Lower lobe of right lung (tissue), 2 donors: ENCODE measurements at regions not wholly inside any gene's neighbourhood (a gene's known extent, or its start where the extent isn't known, plus 50 kb on each side); places are given as distances from the start of the nearest gene placed in this dataset.

ENCODE experiments used
- ATAC-seq, 2 donors: fragments of 200-7000 bp; cut with Tn5 transposase; one replicate each; pipeline ENCODE4 v1.9.1; 2020 to 2022; ENCODE audit warnings: mild to moderate bottlenecking in 2 of 2, moderate library complexity in 2 of 2
- DNase-seq: peaks from one replicate; pipeline ENCODE4 v3.0.0-alpha.2; 2020
- H3K27ac ChIP-seq: fragments of 200-600 bp; one replicate; pipeline ENCODE4 v1.8.0; 2022
- H3K27me3 ChIP-seq: fragments of 200-600 bp; one replicate; pipeline ENCODE4 v1.8.0; 2022; ENCODE audit warnings: low read depth
- H3K36me3 ChIP-seq: fragments of 200-600 bp; one replicate; pipeline ENCODE4 v1.8.0; 2022; ENCODE audit warnings: mild to moderate bottlenecking
- H3K4me1 ChIP-seq: fragments of 200-600 bp; one replicate; pipeline ENCODE4 v1.8.0; 2022
- H3K4me3 ChIP-seq: fragments of 200-600 bp; one replicate; pipeline ENCODE4 v1.8.0; 2022; ENCODE audit warnings: mild to moderate bottlenecking
- H3K9me3 ChIP-seq: fragments of 200-600 bp; one replicate; pipeline ENCODE4 v1.8.0; 2022
- intact Hi-C: fragments of 100-400 bp; cut with DNase I; formaldehyde crosslinking; loops from one replicate; pipeline ENCODE4 v1.11.0; 2022
- TF ChIP-seq, protein P1 (sequence below): fragments of 200-600 bp; IDR thresholded peaks from one replicate; pipeline ENCODE4 v1.8.0; 2022; ENCODE audit warnings: antibody characterized with exemption, mild to moderate bottlenecking
- donor health status: DM: no; HTN: yes; CAD: no; lungs with severe emphysema.

DNA sequence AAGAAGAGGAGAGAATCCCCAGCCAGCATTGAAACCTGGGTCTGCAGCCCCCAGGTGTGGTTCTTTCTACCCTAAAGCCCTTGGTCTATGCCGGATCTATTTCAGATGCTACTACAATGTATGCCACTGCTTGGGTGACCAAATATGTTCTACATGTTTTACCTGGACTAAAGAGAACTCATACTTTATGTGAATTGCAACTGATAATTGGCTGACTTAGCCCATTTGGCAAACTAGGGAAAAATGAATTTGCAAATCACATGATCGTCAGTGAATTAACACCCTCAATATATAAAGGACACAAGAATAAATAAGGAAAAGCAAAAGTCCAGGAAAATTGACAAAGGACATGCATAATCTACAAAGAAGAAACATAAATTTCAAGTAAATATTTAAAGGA lies 308.8 kb upstream of the IRX2 start:
- TF ChIP-seq, protein P1, sequence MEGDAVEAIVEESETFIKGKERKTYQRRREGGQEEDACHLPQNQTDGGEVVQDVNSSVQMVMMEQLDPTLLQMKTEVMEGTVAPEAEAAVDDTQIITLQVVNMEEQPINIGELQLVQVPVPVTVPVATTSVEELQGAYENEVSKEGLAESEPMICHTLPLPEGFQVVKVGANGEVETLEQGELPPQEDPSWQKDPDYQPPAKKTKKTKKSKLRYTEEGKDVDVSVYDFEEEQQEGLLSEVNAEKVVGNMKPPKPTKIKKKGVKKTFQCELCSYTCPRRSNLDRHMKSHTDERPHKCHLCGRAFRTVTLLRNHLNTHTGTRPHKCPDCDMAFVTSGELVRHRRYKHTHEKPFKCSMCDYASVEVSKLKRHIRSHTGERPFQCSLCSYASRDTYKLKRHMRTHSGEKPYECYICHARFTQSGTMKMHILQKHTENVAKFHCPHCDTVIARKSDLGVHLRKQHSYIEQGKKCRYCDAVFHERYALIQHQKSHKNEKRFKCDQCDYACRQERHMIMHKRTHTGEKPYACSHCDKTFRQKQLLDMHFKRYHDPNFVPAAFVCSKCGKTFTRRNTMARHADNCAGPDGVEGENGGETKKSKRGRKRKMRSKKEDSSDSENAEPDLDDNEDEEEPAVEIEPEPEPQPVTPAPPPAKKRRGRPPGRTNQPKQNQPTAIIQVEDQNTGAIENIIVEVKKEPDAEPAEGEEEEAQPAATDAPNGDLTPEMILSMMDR = no peak
- Histone ChIP-seq H3K27me3 (no peaks in the 10 kb centered on the region), H3K36me3 (no peaks in the 10 kb centered on the region), H3K27ac (no peak overlapping the region), H3K4me3 (no peak overlapping the region), H3K4me1 (no peaks in the 10 kb centered on the region), H3K9me3 (peaks cover 14% of the 10 kb centered on the region)
- DNase-seq = no peak
- intact Hi-C loops = no loop called here
- no peak for ATAC-seq

DNA sequence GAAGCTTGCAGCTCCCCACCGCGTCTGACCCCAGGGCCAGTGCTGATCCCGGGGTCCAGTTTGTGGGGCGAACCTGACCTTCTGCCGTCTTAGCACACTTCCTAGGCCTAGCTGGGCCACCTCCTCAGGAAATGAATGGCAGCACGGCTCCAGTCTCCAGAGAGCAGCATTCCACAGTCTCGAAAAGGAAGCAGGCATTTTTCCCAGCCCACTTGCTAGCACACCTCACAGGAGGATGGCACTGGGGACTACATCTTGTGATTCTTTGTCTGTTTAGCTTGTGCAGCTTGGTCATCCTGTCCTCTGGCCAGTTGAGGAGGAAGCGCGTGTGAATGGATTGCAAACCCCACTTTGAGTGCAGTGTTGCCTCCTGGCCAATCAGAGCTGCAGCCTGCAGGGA lies 308.0 kb upstream of the IRX2 start:
- H3K27me3 ChIP-seq = no peaks in the 10 kb centered on the region
- TF ChIP-seq, protein P1 = no peak
- H3K36me3 ChIP-seq = no peaks in the 10 kb centered on the region
- intact Hi-C loops = no loop called here
- no peak overlapping the region for H3K4me3 ChIP-seq
- H3K4me1 ChIP-seq = no peaks in the 10 kb centered on the region
- ATAC-seq (no peak), DNase-seq (no peak)
- no peak overlapping the region for H3K27ac ChIP-seq
- peaks cover 14% of the 10 kb centered on the region for H3K9me3 ChIP-seq

DNA sequence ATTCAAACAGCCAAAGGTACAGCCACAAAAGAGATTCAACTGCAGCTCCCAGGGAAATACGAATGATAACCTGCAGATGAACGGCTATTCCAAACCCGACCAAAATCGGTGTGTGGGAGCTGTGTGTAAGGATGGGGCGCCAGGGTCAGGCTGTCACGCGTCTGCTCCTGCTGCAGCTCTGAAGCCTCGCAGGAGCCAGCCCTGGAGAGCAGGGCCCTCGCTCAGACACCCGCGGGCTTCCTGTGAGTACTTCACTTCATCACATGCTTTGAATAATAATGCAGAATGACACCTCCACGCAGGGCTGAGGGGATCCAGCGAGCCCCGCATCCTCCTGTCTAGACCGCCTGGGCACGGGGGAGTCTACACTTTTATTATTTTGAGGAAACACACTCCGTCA lies 307.5 kb upstream of the IRX2 start:
- intact Hi-C loops = no loop called here
- TF ChIP-seq, protein P1 = no peak
- ATAC-seq (no peak), DNase-seq (no peak)
- Histone ChIP-seq H3K9me3 (peaks cover 14% of the 10 kb centered on the region), H3K36me3 (no peaks in the 10 kb centered on the region), H3K27ac (no peak overlapping the region), H3K4me3 (no peak overlapping the region), H3K4me1 (no peaks in the 10 kb centered on the region), H3K27me3 (no peaks in the 10 kb centered on the region)

DNA sequence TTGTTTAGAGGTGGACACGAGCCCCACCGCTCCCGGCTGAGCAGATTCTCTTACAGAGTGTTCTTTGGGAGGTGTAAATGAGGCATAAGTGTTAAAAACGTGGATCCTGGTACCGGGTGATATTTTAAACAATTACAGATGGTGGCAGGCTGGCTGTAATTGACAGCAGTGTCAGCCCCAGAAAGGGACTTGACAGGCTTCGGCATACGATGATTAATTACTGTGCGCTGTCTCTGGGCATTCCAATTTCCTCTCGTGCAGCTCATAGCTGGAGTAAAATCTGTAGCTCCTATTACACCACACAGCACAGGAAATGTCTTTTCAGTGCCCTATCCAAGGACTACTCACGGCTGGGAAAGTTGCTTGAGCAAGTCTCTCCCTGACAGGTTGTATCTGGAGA lies 305.4 kb upstream of the IRX2 start:
- Histone ChIP-seq H3K9me3 (peaks cover 12% of the 10 kb centered on the region), H3K36me3 (no peaks in the 10 kb centered on the region), H3K27ac (no peak overlapping the region), H3K4me1 (no peaks in the 10 kb centered on the region), H3K4me3 (no peak overlapping the region), H3K27me3 (no peaks in the 10 kb centered on the region)
- TF ChIP-seq, protein P1 = no peak
- ATAC-seq (no peak), DNase-seq (no peak)
- intact Hi-C loops = no loop called here

DNA sequence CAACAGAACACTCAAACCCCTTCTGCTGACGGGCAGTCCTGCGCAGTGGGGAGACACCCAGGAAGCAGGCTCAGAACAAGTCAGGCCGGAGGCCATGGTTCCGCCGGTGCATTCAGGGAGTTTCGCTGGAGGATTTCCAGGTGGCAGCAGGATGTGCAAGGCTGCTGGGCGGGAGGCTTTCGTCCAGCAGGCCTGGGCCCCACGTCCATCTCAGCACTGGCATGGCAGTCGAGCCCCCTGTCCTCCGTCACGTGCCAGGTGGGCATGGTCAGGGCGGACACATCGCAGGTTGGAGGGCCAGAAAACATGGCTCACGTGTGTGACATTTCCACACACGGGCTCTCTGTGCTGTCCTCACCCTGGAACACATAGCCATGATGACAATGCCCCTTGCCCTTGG lies 299.9 kb upstream of the IRX2 start:
- DNase-seq (no peak), ATAC-seq (no peak)
- Histone ChIP-seq H3K4me1 (no peaks in the 10 kb centered on the region), H3K27ac (no peak overlapping the region), H3K4me3 (no peak overlapping the region), H3K36me3 (no peaks in the 10 kb centered on the region), H3K27me3 (no peaks in the 10 kb centered on the region), H3K9me3 (no peaks in the 10 kb centered on the region)
- intact Hi-C loops = no loop called here
- TF ChIP-seq, protein P1 = no peak

DNA sequence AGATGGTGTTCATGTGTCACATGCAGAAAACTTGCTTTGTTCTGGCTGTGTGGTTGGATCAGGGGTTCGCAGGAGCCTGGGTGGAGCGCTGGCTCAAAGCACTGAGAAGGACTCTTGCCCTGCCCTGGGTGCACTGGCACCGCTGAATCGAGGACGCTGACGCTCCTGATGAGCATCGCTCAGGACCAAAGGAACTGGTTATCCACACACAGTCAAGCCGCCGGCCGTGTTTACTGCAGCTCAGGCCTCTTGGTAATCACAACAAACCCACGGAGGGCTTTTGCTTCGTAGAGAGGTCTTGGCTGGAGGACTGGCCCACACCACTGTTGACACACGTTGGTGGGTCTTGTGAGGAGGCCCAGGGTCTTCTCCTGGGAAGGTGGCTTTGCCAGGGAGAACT lies 299.4 kb upstream of the IRX2 start:
- intact Hi-C loops = no loop called here
- Histone ChIP-seq H3K27me3 (no peaks in the 10 kb centered on the region), H3K27ac (no peak overlapping the region), H3K9me3 (no peaks in the 10 kb centered on the region), H3K4me3 (no peak overlapping the region), H3K36me3 (no peaks in the 10 kb centered on the region), H3K4me1 (no peaks in the 10 kb centered on the region)
- DNase-seq (no peak), ATAC-seq (no peak)
- TF ChIP-seq, protein P1 = no peak
